ENCODE measurements at regions not wholly inside any gene's neighbourhood (a gene's known extent, or its start where the extent isn't known, plus 50 kb on each side); places are given as distances from the start of the nearest gene placed in this dataset.

DNA sequence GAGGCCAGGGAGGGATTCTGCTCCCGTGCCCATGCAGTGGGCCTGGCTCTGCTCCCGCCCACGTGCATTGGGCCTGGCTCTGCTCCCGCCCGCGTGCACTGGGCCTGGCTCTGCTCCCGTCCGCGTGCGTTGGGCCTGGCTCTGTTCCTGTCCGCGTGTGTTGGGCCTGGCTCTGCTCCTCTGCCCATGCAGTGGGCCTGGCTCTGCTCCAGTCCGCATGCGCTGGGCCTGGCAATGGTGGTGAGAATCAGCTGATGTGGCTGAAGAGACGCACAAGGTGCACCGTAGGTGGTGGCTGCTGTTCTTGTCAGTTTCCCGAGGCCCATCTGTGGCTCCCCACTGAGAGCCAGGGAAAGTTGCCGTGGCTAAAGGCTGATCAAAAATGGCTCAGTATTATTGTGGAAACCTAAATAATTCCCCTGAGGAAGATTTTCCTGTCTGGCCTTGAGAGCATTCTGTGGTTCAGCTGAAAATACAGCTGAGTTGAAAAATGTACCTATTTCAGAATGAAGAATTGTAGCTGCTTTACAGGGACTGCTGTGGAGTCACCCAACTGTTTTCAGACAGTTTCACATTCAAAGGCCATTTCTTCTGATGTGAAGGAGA is 572.4 kb downstream of the GLRX3 start:
- TF ChIP-seq CTCF (IDR thresholded peaks at IDR 0.05) (no peak), POLR2A (IDR thresholded peaks at IDR 0.05) (no peak)
